ENCODE measurements at regions not wholly inside any gene's neighbourhood (a gene's known extent, or its start where the extent isn't known, plus 50 kb on each side); places are given as distances from the start of the nearest gene placed in this dataset.

- no peak for DNase-seq (ENCODE audit: low spot score)
These were observed 204.3 kb upstream of the DIO3 start for GRCh38 chr14:101357038-101357437.

- DNase-seq (ENCODE audit: low spot score) = no peak
These were observed 203.6 kb upstream of the DIO3 start for GRCh38 chr14:101357559-101358319.

DNA sequence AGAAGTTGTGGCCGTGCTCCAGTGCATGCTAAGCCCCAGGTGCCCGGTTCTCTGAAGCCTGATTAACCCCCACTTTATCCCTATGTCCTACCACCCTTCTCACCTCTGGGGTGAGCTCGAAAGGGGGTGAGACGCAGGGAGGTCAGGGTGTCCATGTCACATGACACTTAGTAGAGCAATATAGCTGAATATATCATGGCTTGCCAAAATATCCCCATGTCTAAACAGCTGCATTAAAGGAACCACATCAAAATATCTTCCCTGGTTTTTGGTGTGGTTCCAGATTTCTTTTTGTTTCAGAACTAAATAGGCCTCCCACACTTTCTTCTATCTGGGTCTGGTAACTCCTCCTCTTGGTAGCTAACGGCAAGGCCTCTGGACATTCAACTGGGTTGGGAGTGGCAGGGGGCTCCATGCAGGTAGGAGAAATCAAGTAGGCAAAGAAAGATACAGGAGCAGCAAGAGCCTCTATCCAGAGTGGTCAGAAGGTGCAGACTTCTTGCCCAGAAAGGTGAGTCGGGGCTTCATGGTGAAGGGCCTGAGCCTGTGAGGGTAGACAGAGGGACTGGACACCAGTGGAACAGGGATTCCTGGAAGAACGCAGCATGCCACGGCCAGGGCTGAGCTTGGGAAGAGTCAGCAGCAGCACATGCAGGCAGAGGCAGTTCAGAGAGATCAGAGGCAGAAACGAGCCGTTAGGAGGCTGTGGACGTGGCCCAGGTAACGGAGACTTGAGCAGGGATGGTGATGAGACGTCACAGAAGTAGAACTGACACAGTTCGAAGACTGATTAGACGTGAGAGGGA, 202.8 kb upstream of the DIO3 start:
- DNase-seq (ENCODE audit: low spot score) = no peak

DNA sequence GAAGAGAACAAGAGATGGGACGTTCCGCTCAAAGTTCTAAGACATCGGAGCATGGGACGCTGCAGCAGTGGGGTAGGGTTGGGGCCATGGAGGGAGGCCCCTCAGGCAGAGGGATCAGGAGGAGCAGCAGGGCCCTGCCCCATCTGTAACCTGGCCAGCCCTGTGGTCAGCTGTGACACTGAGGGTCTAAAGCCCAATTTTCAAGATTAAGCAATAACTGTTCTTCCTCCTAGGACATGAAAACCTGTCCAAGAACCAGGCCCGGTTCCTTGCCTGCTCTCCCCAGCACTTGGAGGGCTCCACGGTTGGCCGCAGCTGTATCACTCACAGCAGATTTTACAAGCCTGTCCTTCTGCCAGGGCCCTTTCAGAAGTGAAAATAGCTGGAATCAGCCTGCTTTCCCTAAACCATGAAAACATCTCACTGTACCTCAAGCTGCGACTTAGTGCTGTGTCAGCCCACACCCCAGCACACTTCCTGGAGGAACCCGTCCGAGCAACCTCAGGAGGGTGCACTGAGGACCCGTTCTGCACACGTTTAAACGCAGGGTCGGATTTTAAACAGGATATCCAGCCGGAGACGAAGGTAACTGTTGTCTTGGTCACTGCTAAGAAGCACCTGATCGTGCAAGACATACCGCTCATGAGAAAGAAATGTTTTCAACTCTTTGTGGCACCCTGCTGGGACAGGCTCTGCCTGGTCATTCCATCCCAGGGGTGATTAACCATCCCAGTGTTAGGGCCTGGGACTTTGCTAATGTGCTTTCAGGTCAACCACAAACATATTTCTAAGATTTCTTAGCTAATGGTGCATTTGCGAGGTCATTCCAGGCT, 201.9 kb upstream of the DIO3 start:
- peak; percentile 38 for DNase-seq (ENCODE audit: low spot score)

- no peak for DNase-seq (ENCODE audit: low spot score)
These were observed 201.0 kb upstream of the DIO3 start for GRCh38 chr14:101360054-101360911.

- DNase-seq (ENCODE audit: low spot score) = no peak
These were observed 200.3 kb upstream of the DIO3 start for GRCh38 chr14:101361044-101361443.

GRCh38 chr14:101361451-101362433, 199.6 kb upstream of the DIO3 start:
- no peak for DNase-seq (ENCODE audit: low spot score)

DNA sequence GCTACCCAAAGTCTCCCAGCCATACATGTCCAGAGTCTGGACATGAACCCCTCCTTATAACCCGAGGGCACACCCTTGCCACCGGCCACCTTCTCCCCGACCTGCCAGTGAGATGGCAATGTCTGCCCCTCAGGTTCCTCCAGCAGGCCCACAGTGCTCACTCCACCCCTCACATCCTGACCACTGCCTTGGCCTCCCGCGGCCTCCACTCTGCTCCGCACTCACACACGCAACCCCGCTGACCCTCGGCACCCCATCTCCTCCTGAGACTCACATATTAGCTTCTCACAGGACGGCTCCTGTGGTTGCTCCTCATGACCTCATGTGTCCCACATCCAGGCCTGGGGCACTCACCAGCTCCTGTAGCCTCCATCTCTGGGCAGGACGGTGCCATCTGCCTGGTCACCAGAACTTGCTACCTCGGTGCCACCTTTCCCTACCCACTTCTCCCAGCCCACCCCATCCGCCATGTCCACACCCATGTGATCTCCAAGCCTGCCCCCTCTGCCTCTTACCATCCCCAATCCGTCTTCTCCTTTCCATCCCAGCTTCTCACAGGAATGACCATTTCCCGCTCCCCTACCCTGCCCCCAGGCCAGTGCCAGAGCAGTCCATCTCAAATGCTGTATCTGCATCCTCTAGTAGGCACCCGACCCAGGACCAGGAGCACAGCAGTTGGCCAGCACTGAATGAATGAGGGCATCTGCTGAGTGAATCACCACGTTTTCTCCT, 198.6 kb upstream of the DIO3 start:
- DNase-seq (ENCODE audit: low spot score) = no peak

GRCh38 chr14:101363261-101363555, 198.1 kb upstream of the DIO3 start:
- no peak for DNase-seq (ENCODE audit: low spot score)

GRCh38 chr14:101363880-101364391, 197.4 kb upstream of the DIO3 start:
- no peak for DNase-seq (ENCODE audit: low spot score)

DNA sequence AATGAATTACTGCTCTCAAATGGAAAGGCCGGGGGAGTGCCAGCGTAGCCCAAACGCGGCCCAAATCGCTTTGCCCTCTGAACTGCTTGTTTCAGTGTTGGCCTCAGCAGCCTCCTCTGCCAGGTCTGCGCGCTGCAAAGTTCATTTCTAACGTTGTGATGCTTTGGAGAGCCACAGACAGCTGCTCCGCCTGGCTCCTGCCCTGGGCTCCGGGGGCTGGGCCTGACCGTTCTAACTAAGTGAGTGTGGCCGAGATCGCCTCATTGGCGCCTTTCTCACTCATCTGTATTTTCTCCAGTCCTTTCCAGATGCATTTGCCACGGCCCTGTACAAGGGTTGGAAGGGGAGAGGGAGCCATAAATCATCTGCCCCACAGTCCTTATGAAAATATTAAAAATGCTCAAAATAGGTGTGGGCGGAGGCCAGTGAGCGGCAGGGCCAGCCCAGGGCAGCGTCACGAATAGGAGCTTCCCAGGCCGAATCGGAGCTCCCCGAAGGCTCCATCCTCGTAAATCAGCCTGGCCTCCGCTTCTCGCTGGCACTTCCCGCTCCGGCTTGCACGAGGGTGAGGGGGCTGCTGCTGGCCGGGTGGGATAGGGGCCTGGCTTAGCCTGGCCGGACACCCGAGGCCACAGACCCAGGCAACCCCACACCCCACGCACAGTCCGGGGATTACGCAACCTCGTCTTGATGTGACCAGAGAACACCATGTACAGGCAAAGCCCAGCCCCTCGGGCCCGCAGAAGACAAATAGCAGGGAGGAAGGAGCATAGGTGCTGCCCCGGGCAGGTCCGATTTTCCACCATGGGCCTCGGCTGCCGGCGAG, 196.6 kb upstream of the DIO3 start:
- DNase-seq (ENCODE audit: low spot score) = no peak

DNA sequence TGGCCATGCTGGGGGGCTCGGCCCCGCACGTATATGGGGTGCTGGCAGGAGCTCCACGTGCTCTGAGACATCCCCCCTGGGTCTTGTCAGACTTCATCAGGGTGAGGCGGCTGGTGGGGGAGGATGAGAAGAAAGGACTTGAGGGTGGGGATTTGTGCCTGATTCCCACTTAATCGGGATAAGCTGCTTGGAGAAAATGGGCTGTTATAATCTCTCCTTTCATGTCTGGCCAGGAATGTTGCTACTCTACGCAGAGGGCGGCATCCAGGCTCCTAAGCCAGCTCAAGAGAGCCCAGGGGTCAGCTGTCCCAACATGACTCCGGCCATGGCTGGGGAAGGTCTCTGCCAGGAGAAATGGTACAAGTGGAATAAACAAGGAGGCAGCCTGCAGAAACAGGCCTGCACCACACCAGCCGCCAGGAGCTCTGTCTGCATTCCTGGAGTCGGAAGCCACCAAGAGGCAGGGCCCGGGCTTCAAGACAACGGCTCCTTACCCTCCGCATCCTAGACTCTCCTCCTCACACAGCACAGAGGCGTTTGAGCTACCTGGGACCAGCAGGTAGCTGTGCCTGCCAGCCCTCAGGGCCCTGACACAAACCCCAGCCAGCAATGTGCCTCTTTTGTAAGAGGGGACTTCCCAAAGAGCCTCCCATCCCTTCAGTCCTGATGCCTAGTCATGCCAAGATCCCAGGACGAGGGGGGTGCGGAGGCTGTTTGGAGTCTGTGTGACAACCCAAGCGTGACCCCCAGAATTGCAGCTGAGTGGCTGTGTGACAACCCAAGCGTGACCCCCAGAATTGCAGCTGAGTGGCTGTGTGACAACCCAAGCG, 195.8 kb upstream of the DIO3 start:
- no peak for DNase-seq (ENCODE audit: low spot score)

DNA sequence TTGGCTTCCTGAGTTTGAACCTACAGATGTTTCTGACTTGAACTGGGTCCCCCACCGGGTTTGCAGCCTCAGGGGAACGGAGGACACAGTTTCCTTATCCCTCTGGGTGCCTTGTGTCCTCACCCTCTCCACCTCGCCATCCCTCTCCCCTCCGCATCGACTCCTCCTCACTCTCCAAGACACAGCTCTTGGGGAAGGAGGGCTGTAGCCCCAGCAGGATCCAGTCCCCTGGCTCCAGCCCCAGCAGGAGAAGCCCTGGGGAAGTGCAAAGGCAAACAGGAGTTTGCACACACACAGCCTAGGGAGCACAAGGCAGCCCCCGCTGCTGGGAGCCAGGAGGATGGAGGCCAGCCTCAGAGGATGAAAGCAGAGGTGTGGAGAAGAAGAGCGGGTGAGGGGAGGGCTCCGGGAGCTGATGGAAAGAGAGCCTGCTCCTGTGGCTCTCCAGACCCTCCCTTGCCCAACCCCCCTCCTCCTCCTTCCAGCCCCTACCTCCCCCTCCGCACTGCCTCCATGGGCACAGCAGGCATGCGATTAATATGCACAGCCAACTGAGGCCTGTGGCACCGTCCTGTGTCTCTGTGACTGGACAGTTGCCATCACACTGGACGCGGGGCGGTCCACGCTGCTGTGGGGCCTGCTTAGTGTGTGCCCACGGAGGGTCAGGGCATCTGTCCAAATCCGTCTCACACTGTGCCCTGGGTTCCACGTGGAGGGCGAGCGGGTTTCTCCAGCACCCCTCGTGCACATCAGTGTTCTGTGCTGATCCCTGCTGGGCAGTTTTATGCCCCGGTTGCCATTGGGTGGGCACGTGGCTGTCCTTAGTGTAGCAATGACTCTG, 193.7 kb upstream of the DIO3 start:
- no peak for DNase-seq (ENCODE audit: low spot score)

GRCh38 chr14:101368629-101369028, 192.7 kb upstream of the DIO3 start:
- DNase-seq (ENCODE audit: low spot score) = no peak

GRCh38 chr14:101369194-101369915, 191.9 kb upstream of the DIO3 start:
- no peak for DNase-seq (ENCODE audit: low spot score)

Measured in A172 (cell line).